ENCODE measurements at regions not wholly inside any gene's neighbourhood (a gene's known extent, or its start where the extent isn't known, plus 50 kb on each side); places are given as distances from the start of the nearest gene placed in this dataset.

GRCh38 chr4:180207921-180208320 lies 2035.3 kb upstream of the TENM3 start:
- no peak for DNase-seq

- DNase-seq, result no peak
Measured at GRCh38 chr4:180217070-180217469, 2026.1 kb upstream of the TENM3 start.

GRCh38 chr4:180219080-180219479 lies 2024.1 kb upstream of the TENM3 start:
- DNase-seq, result no peak

- DNase-seq, result no peak
Measured at GRCh38 chr4:180225977-180226376, 2017.2 kb upstream of the TENM3 start.

GRCh38 chr4:180234730-180235129 lies 2008.5 kb upstream of the TENM3 start:
- no peak for DNase-seq

GRCh38 chr4:180240670-180241069 lies 2002.5 kb upstream of the TENM3 start:
- DNase-seq, result no peak

- no peak for DNase-seq
Measured at GRCh38 chr4:180253419-180253818, 1989.8 kb upstream of the TENM3 start.

GRCh38 chr4:180261346-180261745 lies 1981.9 kb upstream of the TENM3 start:
- no peak for DNase-seq

- no peak for DNase-seq
Measured at GRCh38 chr4:180280076-180280475, 1963.1 kb upstream of the TENM3 start.

GRCh38 chr4:180280726-180281297 lies 1962.4 kb upstream of the TENM3 start:
- DNase-seq, result no peak

GRCh38 chr4:180281724-180282123 lies 1961.5 kb upstream of the TENM3 start:
- DNase-seq, result no peak

GRCh38 chr4:180284267-180284666 lies 1958.9 kb upstream of the TENM3 start:
- DNase-seq, result no peak

GRCh38 chr4:180285796-180286195 lies 1957.4 kb upstream of the TENM3 start:
- DNase-seq, result no peak

GRCh38 chr4:180292339-180292738 lies 1950.9 kb upstream of the TENM3 start:
- DNase-seq, result no peak

GRCh38 chr4:180296036-180296599 lies 1947.1 kb upstream of the TENM3 start:
- DNase-seq, result no peak

GRCh38 chr4:180304321-180304720 lies 1938.9 kb upstream of the TENM3 start:
- no peak for DNase-seq

- DNase-seq, result no peak
Measured at GRCh38 chr4:180310616-180311015, 1932.6 kb upstream of the TENM3 start.

GRCh38 chr4:180314972-180315371 lies 1928.2 kb upstream of the TENM3 start:
- DNase-seq, result no peak

GRCh38 chr4:180330521-180330920 lies 1912.7 kb upstream of the TENM3 start:
- DNase-seq, result no peak

- DNase-seq, result no peak
Measured at GRCh38 chr4:180333162-180333561, 1910.0 kb upstream of the TENM3 start.

GRCh38 chr4:180335566-180335965 lies 1907.6 kb upstream of the TENM3 start:
- DNase-seq, result no peak

GRCh38 chr4:180336494-180337090 lies 1906.6 kb upstream of the TENM3 start:
- DNase-seq, result no peak

GRCh38 chr4:180341926-180342325 lies 1901.3 kb upstream of the TENM3 start:
- DNase-seq, result no peak

GRCh38 chr4:180350901-180351300 lies 1892.3 kb upstream of the TENM3 start:
- no peak for DNase-seq

- no peak for DNase-seq
Measured at GRCh38 chr4:180356766-180357165, 1886.4 kb upstream of the TENM3 start.
